Kidney glomerular epithelial cell (primary cell): ENCODE measurements at regions not wholly inside any gene's neighbourhood (a gene's known extent, or its start where the extent isn't known, plus 50 kb on each side); places are given as distances from the start of the nearest gene placed in this dataset.

ENCODE experiments used
- DNase-seq: peaks from one replicate; lab custom pipeline; 2025; lab: John Stamatoyannopoulos, UW

GRCh38 chr3:59580996-59581395 lies 531.2 kb upstream of the CFAP20DC start:
- DNase-seq, result no peak

GRCh38 chr3:59580499-59580898 lies 530.7 kb upstream of the CFAP20DC start:
- DNase-seq, result no peak

GRCh38 chr3:59578129-59578528 lies 528.3 kb upstream of the CFAP20DC start:
- no peak for DNase-seq

- DNase-seq, result no peak
Measured at GRCh38 chr3:59576606-59577005, 526.8 kb upstream of the CFAP20DC start.

GRCh38 chr3:59575113-59576001 lies 525.5 kb upstream of the CFAP20DC start:
- DNase-seq, result peak; percentile 66

- DNase-seq, result peak; percentile 51
Measured at GRCh38 chr3:59573911-59574310, 524.1 kb upstream of the CFAP20DC start.

GRCh38 chr3:59572106-59572505 lies 522.3 kb upstream of the CFAP20DC start:
- DNase-seq, result no peak

GRCh38 chr3:59570806-59571205 lies 521.0 kb upstream of the CFAP20DC start:
- no peak for DNase-seq

GRCh38 chr3:59567661-59568060 lies 517.8 kb upstream of the CFAP20DC start:
- DNase-seq, result no peak

GRCh38 chr3:59566481-59566975 lies 516.7 kb upstream of the CFAP20DC start:
- peak; percentile 86 for DNase-seq

GRCh38 chr3:59565125-59565524 lies 515.3 kb upstream of the CFAP20DC start:
- DNase-seq, result no peak

GRCh38 chr3:59563966-59564365 lies 514.1 kb upstream of the CFAP20DC start:
- DNase-seq, result no peak

GRCh38 chr3:59563072-59563605 lies 513.3 kb upstream of the CFAP20DC start:
- no peak for DNase-seq

- peak; percentile 97 for DNase-seq
Measured at GRCh38 chr3:59559721-59560435, 510.1 kb upstream of the CFAP20DC start.

- DNase-seq, result no peak
Measured at GRCh38 chr3:59558906-59559720, 509.3 kb upstream of the CFAP20DC start.

- no peak for DNase-seq
Measured at GRCh38 chr3:59555593-59556315, 505.9 kb upstream of the CFAP20DC start.

- no peak for DNase-seq
Measured at GRCh38 chr3:59553076-59553475, 503.3 kb upstream of the CFAP20DC start.

GRCh38 chr3:59551834-59552233 lies 502.0 kb upstream of the CFAP20DC start:
- no peak for DNase-seq

- no peak for DNase-seq
Measured at GRCh38 chr3:59549962-59550361, 500.1 kb upstream of the CFAP20DC start.

GRCh38 chr3:59547874-59548273 lies 498.0 kb upstream of the CFAP20DC start:
- no peak for DNase-seq

GRCh38 chr3:59546522-59546921 lies 496.7 kb upstream of the CFAP20DC start:
- DNase-seq, result no peak
